Right ventricle myocardium inferior (tissue), 1 donor: ENCODE measurements at regions not wholly inside any gene's neighbourhood (a gene's known extent, or its start where the extent isn't known, plus 50 kb on each side); places are given as distances from the start of the nearest gene placed in this dataset.
A peak's percentile ranks its signal among the peaks of the same experiment; 100 is the strongest.
"Not testable (repeated sequence)": the region's sequence is repeated elsewhere in the genome, so short reads cannot be mapped to it uniquely, and the experiment has no call there.

Experiments used
- ATAC-seq: fragments of 200-7000 bp; cut with Tn5 transposase; one replicate; pipeline ENCODE4 v1.9.1; 2020; ENCODE audit warnings: mild to moderate bottlenecking, moderate library complexity
- DNase-seq: peaks from one replicate; pipeline ENCODE4 v3.0.0; 2021; ENCODE audit errors: missing footprints
- intact Hi-C: fragments of 100-400 bp; cut with DNase I; formaldehyde crosslinking; loops from one replicate; pipeline ENCODE4 v1.11.0; 2022
- donor health status: DM: no; HTN: yes; CAD: no; lungs with severe emphysema.

DNA sequence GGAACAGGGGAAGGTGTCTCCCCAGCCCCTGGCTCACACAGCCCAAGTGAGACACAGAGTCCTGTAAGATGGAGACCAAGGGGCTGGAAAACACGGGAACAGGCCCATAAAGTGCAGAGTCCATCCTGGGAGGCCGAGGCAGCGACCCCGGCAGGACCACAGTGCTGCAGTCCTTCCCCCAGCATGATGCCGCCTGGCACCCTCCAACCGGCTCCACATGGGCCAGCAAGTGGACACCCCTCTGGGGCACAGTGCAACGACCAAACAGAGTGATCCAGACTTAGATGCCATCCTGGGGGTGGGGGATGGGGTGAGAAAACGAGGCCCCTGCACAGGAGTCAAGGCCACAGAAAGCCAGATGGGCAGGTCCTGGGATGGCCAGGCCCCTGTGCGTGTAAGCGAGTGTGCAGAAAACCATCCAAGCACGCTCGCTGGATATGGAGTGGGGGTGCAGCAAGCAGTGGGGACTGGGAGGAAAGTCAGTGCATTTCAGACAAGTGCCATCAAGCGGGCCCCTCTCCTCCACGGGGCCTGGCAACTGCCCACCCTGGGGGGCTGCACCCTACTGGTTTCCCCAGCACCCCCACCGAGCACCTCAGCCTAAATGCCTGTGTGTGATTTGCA lies 104.7 kb downstream of the NPIPB11 start:
- ATAC-seq, DNase-seq, intact Hi-C loops: not testable (repeated sequence)

DNA sequence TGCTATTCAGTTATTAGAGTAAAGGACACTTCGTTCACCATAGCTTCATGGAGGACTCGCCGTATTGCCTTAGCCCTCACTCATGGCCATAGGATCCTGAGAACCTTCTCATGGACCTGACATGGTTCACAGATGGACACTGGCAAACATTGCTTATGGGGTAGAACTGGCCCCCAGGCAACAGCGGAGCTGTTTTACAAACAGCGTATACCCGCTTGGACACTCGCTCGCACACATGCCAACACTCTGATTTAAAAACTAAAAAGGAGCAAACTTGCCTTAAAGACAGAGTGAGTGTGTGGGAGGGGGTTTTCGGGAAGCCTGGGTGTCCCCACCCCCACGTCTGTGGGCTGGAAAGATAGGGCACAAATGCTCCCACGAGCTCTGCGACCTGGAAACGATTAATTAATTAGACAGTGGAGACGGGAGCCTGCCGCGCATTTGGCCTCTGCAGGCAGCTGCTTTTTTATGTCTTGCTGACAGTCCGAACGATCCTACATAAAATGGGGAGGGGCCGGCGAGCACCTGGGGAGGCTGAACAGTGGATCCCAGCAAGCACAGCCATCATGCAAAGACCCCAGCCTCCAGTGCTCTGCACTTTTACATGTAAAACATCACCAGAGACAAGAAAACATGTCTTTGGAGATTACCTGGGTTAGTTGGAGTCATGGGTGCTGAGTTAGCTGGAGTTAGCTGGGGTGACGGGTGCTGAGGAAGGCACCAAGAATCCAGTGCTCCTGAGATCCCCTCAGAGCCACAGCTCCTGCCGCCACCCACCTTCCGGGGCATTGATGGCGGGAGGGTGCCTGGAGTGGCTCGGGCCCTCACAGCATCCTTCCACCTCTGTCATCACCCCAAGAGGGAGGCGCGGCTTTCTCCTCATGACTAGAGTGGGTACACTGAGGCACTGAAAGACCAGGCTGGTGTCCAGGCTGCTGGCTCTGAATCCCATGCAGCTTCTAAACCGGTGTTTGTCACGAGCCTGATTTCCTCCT lies 105.7 kb downstream of the NPIPB11 start:
- DNase-seq, ATAC-seq, intact Hi-C loops: not testable (repeated sequence)

DNA sequence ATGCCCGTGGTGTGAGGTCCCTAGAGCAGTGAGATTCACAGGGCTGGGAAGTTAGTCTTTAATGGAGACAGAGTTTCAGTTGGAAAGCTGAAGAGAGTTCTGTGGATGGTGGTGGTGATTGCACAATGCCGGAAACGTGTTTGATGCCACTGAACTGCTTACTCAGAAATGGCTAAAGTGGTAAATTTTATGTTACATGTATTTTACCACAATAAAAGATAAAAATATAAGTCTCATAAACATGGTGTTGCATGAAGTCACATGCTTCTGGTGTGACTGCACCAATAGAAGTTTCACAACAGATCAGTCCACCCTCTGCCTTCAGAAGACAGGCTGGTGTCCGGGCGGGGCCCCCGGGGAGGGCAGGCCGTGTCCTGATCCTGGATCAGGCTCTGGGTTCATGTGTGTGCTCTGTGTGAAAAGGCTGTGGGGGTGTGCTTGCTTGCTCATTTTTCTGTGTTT lies 106.5 kb downstream of the NPIPB11 start:
- DNase-seq, intact Hi-C loops: not testable (repeated sequence)
- ATAC-seq: peak; percentile 85

DNA sequence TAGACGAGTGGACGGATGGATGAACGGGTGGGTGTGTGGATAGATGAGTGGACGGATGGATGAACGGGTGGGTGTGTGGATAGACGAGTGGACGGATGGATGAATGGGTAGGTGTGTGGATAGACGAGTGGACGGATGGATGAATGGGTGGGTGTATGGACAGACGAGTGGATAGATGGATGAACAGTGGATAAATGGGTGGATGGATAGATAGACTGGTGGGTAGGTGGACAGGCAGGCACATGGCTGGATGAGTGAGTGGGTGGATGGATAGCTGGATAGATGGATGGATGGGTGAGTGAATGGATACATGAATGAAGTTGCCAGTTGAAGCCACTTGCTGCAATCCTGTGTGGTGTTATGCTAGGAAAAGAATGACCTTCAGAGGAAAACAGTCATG lies 107.5 kb downstream of the NPIPB11 start:
- ATAC-seq, DNase-seq, intact Hi-C loops: not testable (repeated sequence)

DNA sequence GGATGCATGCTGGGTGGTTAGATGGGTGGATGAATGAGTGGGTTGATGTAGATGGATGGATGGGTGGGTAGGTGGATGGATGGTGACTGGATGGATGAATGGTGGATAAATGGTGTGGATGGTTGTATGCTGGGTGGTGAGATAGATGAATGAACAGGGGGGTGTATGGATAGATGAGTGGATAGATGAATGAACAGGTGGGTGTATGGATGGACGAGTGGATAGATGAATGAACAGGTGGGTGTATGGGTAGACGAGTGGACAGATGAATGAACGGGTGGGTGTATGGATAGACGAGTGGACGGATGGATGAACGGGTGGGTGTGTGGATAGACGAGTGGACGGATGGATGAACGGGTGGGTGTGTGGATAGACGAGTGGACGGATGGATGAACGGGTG lies 108.2 kb downstream of the NPIPB11 start:
- intact Hi-C loops, ATAC-seq, DNase-seq: not testable (repeated sequence)

DNA sequence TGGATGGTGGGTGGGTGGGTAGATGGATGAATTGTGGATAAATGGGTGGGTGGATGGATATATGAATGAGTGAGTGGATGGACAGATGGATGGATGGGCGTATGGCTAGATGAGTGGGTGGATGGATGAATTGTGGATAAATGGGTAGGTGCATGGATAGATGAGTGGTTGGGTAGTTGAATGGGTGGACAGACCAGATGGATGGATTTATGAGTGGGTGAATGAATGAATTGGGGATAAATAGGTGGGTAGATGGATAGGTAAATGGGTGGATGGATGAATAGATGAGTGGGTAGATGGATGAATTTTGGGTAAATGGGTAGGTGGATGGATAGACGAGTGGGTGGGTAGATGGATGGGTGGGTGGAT lies 108.7 kb downstream of the NPIPB11 start:
- intact Hi-C loops: not testable (repeated sequence)

DNA sequence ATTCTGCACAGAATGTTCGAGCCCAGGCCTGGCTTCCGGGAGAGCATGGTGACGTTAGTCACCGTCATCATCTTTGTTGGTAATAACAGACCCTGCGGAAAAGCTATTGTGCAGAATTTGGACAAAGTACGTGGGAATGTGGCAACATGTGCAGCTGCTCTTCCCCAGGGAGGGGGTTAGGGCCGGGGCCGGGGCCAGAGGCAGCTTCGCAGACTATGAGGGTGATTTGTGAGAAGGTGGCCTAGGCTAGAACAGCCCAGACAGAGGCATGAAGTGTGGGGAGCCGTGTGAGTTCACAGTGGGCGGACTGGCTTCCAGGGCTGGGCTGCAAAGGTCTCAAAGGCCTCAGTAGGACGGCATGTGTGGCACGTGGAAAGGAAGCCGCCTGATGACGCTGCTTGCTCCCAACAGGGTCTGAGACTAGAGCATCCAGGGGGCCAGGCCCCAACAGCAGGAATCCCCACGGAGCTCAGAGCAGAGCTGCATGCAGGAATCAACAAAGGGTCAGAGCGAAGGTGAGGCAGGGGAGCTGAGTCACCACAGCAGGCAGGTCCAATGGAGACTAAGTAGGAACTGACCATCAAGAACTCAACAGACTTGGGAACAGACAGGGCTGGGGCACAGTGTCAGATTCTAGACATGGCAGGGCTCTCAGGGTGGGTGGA lies 109.2 kb downstream of the NPIPB11 start:
- intact Hi-C loops, DNase-seq, ATAC-seq: not testable (repeated sequence)

More for the DNA sequence above, 108.7 kb downstream of the NPIPB11 start:
- not testable (repeated sequence) for ATAC-seq, DNase-seq

DNA sequence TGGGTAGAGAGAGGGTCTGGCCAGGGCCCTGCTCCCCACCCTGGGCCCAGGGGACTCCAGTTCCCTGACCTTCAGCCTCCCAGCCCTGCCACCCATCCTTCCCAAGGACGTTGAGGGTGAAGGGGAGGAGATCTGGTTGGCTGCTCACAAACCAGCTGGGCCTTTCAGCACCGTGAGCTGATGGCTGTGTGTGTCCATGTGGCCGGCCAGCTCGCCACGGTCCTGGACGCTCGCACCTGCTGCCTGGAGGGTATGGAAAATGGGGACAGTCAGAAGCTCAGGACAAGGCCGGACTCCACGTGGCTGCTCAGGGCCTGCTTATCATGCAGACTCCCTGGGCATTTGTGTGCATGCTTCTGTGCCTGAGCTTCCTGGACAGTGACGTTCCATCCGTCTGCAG lies 110.3 kb downstream of the NPIPB11 start:
- DNase-seq, ATAC-seq: not testable (repeated sequence)

DNA sequence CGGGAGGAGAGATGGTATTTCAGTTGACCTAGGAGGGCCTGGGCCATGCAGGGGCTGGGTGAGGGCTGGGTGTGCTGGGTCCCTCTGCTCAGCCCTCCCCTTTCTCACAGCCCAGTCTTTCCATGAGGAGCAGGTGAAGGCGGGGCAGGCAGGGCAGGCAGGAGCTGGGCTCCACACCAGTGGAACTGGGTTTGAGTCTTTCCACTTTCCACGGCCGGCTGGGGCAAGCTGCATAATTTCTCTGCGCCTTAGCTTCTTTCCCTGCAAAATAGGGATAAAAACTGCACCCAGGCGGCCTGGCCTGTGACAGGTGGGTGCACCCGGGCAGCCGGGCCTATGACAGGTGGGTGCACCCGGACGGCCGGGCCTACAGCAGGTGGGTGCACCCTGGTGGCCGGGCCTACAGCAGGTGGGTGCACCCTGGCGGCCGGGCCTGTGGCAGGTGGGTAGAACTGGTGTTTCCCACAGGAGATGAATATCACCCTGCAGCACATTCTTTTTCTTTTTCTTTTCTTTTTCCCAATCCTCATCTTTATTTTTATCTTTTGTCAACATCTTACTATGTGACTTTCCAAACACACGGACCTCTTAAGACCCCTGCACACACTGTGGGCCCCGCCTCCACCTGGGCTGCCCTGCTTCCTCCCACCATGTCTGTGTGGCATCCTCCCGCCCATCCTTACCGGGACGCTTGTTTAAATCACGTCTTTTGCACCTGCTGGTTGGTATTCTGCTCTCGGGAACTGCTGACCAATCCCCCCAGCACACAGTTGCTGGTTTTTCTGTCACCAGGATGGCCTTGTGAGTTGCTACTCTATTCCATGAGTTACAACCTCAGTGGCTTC lies 111.3 kb downstream of the NPIPB11 start:
- intact Hi-C loops, DNase-seq, ATAC-seq: not testable (repeated sequence)

More for the DNA sequence above, 110.3 kb downstream of the NPIPB11 start:
- intact Hi-C loops: not testable (repeated sequence)

DNA sequence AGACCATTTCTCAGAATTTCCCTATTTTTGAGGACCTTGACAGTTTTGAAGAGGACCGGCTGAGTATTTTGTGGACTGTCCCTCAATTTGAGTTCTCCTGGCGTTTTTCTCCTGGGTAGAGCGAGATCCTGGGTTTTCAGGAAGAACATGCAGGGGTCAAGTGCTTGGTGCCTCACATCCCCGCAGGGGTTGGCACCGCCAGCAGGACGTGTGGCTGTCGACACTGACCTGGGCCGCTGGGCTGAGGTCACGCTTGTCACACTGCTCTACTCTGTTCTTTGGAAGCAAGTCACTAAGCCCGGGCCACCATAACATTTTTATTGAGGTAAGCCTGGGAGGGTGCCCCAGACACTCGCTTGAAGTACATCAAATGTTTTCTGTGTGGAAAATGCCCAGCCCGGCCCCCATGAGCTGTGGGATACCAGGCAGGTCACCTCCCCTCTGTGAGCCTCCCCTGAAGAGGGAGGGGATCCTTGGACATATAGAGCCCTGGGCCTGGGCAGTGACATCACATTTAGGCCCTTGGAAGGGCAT lies 112.0 kb downstream of the NPIPB11 start:
- ATAC-seq, intact Hi-C loops, DNase-seq: not testable (repeated sequence)

DNA sequence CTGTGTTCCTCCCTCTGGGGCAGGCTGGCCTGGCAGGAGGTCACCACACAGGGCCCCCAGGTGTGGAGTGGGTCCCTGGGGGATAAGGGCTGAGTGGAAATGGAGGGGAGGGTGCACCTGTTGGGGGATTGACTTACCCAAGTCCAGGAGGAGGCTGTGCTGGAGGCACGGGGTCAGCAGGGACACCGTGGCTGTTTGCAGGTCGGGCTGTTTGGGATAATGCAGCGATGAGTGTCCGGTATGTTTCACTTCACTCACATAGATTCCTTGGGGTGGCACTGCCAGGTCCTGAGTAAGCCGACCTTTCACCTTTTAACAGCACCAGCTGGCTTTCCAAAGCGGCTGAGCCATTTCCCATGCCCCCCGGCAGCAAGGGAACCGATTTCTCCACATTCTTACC lies 113.0 kb downstream of the NPIPB11 start:
- DNase-seq, intact Hi-C loops: not testable (repeated sequence)
- ATAC-seq: peak; percentile 30

DNA sequence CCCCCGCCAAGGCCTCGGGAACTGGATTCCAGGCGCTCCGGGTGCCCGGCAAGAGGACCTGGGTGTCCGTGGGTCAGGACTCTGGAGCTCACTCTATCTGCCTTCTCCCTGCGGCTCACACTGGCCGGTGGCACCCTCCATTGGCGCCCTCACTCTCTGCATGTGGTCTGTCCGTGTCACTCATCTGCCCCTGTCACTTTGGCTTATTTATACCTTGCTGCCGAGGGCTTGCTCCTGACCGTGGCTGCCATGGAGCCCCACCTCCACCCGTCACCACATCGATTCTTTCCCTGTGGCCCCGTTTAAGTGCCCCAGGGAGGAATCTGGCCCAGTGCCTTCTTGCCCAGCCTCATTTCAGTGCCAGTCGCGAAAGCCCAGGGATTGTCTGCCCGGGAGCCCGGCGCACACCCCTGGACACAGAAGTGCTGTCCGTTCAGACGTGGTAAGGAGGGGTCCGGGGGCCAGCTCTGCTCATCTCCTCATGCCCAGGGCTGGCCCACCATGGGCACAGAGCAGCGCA lies 113.5 kb downstream of the NPIPB11 start:
- DNase-seq, intact Hi-C loops: not testable (repeated sequence)
- ATAC-seq: peak; percentile 58

DNA sequence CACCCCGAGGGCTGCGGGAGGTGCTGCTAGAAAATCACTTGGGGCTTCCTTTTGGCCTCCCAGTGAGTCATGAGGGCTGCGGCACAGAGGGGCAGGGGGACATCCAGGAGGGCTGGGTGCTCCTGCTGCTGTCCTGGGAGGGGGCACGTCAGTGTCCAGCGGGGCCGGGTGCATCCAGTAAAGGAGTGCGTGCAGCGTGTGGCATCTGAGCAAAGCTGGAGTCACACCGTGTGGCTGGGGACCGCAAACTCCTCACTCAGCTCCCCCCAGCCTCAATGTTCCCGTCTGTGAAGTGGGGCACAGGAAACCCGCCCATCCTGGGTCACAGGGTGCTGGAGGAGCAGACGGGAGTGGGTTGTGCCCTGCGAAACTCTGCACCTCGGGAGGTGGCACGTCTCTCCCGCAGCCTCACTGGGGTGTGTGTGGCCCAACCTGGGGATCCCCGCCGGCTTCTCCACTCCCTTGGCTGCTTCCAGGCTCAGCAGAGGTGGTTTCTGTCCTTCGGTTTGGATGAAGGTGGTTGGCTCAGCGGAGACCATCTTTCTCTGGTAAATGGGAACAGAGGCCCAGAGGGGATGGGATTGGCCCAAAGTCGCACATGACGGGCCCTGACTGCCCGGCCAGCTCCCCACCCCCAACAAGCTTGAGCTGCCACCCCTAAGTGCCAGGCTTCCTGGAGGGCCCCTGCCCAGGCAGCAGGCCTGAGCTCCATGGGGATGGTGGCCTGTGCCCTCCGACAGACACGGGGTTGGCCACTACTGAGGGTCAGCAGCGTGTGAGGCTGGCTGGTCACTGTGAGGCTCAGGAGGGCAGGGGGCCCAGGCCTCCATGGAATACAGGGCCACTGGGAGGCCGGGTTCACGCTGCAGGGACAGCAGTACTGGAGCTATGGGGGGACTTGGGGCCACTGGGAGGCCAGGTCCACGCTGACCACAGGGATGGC lies 114.9 kb downstream of the NPIPB11 start:
- DNase-seq, intact Hi-C loops, ATAC-seq: not testable (repeated sequence)

DNA sequence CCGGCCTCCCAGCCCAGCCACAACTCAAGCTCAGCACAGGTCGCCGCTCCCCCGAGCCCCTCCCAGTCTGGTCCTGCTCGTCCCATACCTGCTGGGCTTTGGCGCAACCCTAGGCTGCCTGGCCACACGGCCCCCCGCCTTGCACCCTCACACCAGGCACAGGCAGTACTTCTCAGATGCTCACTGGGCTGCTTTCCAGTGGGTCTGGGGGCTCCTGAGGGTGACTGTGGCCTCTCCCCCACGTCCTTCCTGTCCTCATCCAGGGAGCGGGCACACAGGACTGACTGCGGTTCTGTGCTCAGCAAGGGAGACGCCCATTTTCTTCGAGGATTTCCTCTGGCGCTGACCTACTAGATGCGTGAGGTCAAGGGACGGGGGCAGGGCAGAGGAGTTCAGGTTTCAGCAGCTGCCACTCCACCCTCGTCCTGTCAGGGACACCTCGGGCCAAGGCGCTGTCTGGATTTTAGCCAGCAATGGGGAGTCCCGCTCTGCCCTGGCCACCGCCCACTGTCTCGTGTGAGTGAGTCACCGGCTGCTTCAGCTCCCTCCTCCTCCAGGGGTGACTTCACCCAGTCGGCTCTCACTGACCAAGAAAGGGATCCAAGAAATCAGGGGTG lies 115.8 kb downstream of the NPIPB11 start:
- ATAC-seq (peak; percentile 76), DNase-seq (peak; percentile 96)
- intact Hi-C loops: no loop called here

DNA sequence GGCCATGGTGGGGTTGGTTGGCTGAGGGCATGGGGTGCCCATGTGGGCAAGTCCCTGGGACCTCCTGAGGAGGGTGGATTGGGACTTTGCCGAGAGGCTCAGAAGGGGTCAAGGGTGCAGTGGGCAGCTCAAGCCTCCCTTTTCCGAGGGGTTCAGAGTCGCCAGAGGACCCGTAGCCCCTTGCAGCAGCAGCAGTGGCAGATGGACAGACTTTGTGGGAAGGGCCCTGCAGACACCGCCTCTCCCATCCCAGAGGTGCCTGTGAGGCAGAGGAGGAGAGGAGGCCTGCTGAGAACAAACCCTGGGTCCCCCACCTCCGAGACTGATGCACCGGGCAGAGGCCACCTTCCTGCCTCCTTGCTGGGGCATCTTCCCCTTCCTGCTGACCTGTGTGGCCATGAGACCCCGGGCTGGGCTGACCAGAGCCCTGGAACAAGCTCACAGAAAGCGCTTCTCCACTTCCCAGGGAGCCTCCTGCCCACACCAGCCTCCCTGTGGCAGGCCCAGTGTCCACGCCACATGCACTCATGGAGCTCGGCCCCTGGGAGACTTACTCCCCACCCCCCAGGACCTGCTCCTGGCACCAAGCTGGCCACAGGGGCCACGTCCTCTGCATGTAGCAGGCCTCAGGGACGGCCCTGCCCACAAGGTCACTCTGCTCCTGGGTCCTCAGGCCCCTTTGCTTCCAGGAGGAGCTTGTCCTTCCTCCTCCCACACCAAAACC lies 116.8 kb downstream of the NPIPB11 start:
- ATAC-seq, intact Hi-C loops, DNase-seq: not testable (repeated sequence)
